HEK293 (cell line): ENCODE measurements at regions not wholly inside any gene's neighbourhood (a gene's known extent, or its start where the extent isn't known, plus 50 kb on each side); places are given as distances from the start of the nearest gene placed in this dataset.

Experiments used
- CTCF ChIA-PET: fragments of 350-600 bp; formaldehyde crosslinking; extraction: SDS; loops from one replicate; lab custom pipeline; 2021; ENCODE audit warnings: antibody characterized with exemption; lab: Yijun Ruan, JAX
- POLR2A ChIA-PET: fragments of 300-600 bp; formaldehyde crosslinking; extraction: SDS; loops from one replicate; lab custom pipeline; 2020; ENCODE audit warnings: antibody characterized with exemption, inconsistent platforms; lab: Yijun Ruan, JAX
- H3K27ac ChIP-seq: fragments of 200-500 bp; sonication (Bioruptor generic); 2 replicates; pipeline ENCODE4 v1.5.1; 2014; ENCODE audit warnings: low read depth, low read length, control low read depth, inconsistent platforms; ENCODE audit errors: extremely low read depth
- H3K36me3 ChIP-seq, 2 experiments: fragments of 200-500 bp in 1 of 2; sonication (Bioruptor generic) in 1 of 2; 1 replicate in 1 of 2; 2 replicates in 1 of 2; pipeline ENCODE4 v1.5.1; 2014 to 2017; ENCODE audit warnings: inconsistent platforms in 2 of 2, low read length in 2 of 2; ENCODE audit not compliant: control insufficient read depth in 2 of 2, insufficient read depth in 1 of 2
- H3K4me1 ChIP-seq: fragments of 200-500 bp; sonication (Bioruptor generic); 2 replicates; pipeline ENCODE4 v1.5.1; 2014; ENCODE audit warnings: mild to moderate bottlenecking, low read length, inconsistent platforms; ENCODE audit not compliant: control insufficient read depth, insufficient read depth
- H3K4me3 ChIP-seq: 2 replicates; pipeline ENCODE4 v1.5.1; 2011; ENCODE audit warnings: low read depth, mild to moderate bottlenecking, control low read depth, low read length, moderate library complexity
- H3K9me3 ChIP-seq: fragments of 200-500 bp; sonication (Bioruptor generic); 2 replicates; pipeline ENCODE4 v1.5.1; 2014; ENCODE audit warnings: low read depth, low read length, inconsistent platforms; ENCODE audit not compliant: control insufficient read depth, insufficient read depth
- FEZF1 ChIP-seq: fragments of 450-650 bp; formaldehyde crosslinking; IDR thresholded peaks from 2 replicates; pipeline ENCODE4 v1.5.1; 2016; ENCODE audit warnings: missing biosample characterization, missing genetic modification characterization
- GLI2 ChIP-seq: fragments of 450-650 bp; formaldehyde crosslinking; IDR thresholded peaks from 2 replicates; pipeline ENCODE4; 2017; ENCODE audit warnings: missing biosample characterization, missing genetic modification characterization, low read depth, borderline replicate concordance
- HOXD13 ChIP-seq: sonication (generic); formaldehyde crosslinking; IDR thresholded peaks from 2 replicates; pipeline ENCODE4 v1.8.0; 2022; ENCODE audit warnings: missing genetic modification reagents, borderline replicate concordance
- IKZF3 ChIP-seq: fragments of 450-650 bp; IDR thresholded peaks from 2 replicates; pipeline ENCODE4 v1.5.0; 2018; ENCODE audit warnings: missing biosample characterization, mild to moderate bottlenecking, missing genetic modification characterization, moderate library complexity
- MZF1 ChIP-seq: fragments of 450-650 bp; formaldehyde crosslinking; IDR thresholded peaks from 2 replicates; pipeline ENCODE4 v1.5.1; 2017; ENCODE audit warnings: missing biosample characterization, missing genetic modification characterization, borderline replicate concordance
- PRDM2 ChIP-seq: fragments of 450-650 bp; formaldehyde crosslinking; IDR thresholded peaks from 2 replicates; pipeline ENCODE4 v1.5.1; 2016; ENCODE audit warnings: missing biosample characterization, missing genetic modification characterization, borderline replicate concordance
- SP2 ChIP-seq: fragments of 450-650 bp; formaldehyde crosslinking; IDR thresholded peaks from 2 replicates; pipeline ENCODE4 v1.5.1; 2016; ENCODE audit warnings: missing biosample characterization, missing genetic modification characterization
- SP3 ChIP-seq: fragments of 450-650 bp; formaldehyde crosslinking; IDR thresholded peaks from 2 replicates; pipeline ENCODE4 v1.5.1; 2016; ENCODE audit warnings: missing biosample characterization, missing genetic modification characterization
- ZBTB10 ChIP-seq: fragments of 450-650 bp; formaldehyde crosslinking; IDR thresholded peaks from 2 replicates; pipeline ENCODE4 v1.5.1; 2016; ENCODE audit warnings: missing biosample characterization, missing genetic modification characterization
- ZBTB21 ChIP-seq: fragments of 450-650 bp; formaldehyde crosslinking; IDR thresholded peaks from 2 replicates; pipeline ENCODE4 v1.5.1; 2017; ENCODE audit warnings: missing biosample characterization, missing genetic modification characterization
- ZFP41 ChIP-seq: fragments of 450-650 bp; formaldehyde crosslinking; IDR thresholded peaks from 2 replicates; pipeline ENCODE4 v1.5.1; 2016; ENCODE audit warnings: missing biosample characterization, missing genetic modification characterization, borderline replicate concordance
- ZIC2 ChIP-seq: fragments of 450-650 bp; formaldehyde crosslinking; IDR thresholded peaks from 2 replicates; pipeline ENCODE4 v1.5.1; 2016; ENCODE audit warnings: missing biosample characterization, missing genetic modification characterization
- ZNF112 ChIP-seq: fragments of 450-650 bp; formaldehyde crosslinking; IDR thresholded peaks from 2 replicates; pipeline ENCODE4 v1.5.0; 2017; ENCODE audit warnings: missing biosample characterization, missing genetic modification characterization
- ZNF114 ChIP-seq: fragments of 450-650 bp; formaldehyde crosslinking; IDR thresholded peaks from 2 replicates; pipeline ENCODE4 v1.5.0; 2017; ENCODE audit warnings: missing biosample characterization, missing genetic modification characterization
- ZNF280D ChIP-seq: fragments of 450-650 bp; formaldehyde crosslinking; IDR thresholded peaks from 2 replicates; pipeline ENCODE4 v1.5.1; 2016; ENCODE audit warnings: missing biosample characterization, missing genetic modification characterization
- ZNF354C ChIP-seq: fragments of 450-650 bp; formaldehyde crosslinking; IDR thresholded peaks from 2 replicates; pipeline ENCODE4 v1.5.1; 2016; ENCODE audit warnings: missing biosample characterization, missing genetic modification characterization, low read depth, borderline replicate concordance
- ZNF449 ChIP-seq: fragments of 450-650 bp; formaldehyde crosslinking; IDR thresholded peaks from 2 replicates; pipeline ENCODE4 v1.5.1; 2017; ENCODE audit warnings: missing biosample characterization, mild to moderate bottlenecking, missing genetic modification characterization, moderate library complexity
- ZNF580 ChIP-seq: fragments of 450-650 bp; formaldehyde crosslinking; IDR thresholded peaks from 2 replicates; pipeline ENCODE4 v1.5.1; 2016; ENCODE audit warnings: missing biosample characterization, missing genetic modification characterization
- ZSCAN23 ChIP-seq: fragments of 450-650 bp; formaldehyde crosslinking; IDR thresholded peaks from 2 replicates; pipeline ENCODE4 v1.5.1; 2016; ENCODE audit warnings: missing biosample characterization, missing genetic modification characterization
- ZSCAN30 ChIP-seq: fragments of 450-650 bp; IDR thresholded peaks from 2 replicates; pipeline ENCODE4 v1.5.1; 2018; ENCODE audit warnings: missing biosample characterization, mild to moderate bottlenecking, missing genetic modification characterization, moderate library complexity

- TF ChIP-seq ZNF280D: no peak
- TF ChIP-seq ZSCAN23 (tag by site-specific recombination): no peak
- TF ChIP-seq IKZF3 (tag by site-specific recombination): no peak
- TF ChIP-seq ZFP41 (tag by site-specific recombination): no peak
- no peak for TF ChIP-seq ZNF112 (tag by site-specific recombination)
- TF ChIP-seq FEZF1 (tag by site-specific recombination): no peak
- no peak for TF ChIP-seq PRDM2
- TF ChIP-seq, all 188 proteins: peak for 0
Observed at GRCh38 chr11:81472646-81473045, 1261.0 kb downstream of the FAM181B start (continued).

- ChIA-PET CTCF (no interaction called here), POLR2A (no interaction called here)
- TF ChIP-seq MZF1 (tag by site-specific recombination) (no peak), ZNF354C (tag by site-specific recombination) (no peak), ZNF114 (tag by site-specific recombination) (no peak)
- Histone ChIP-seq H3K27ac (no peak overlapping the region), H3K4me3 (no peak overlapping the region), H3K4me1 (no peaks in the 10 kb centered on the region), H3K9me3 (no peaks in the 10 kb centered on the region), H3K36me3 (no peaks in the 10 kb centered on the region)
Observed at GRCh38 chr11:81470446-81470845, 1263.2 kb downstream of the FAM181B start.

GRCh38 chr11:81459766-81460306 is 1273.8 kb downstream of the FAM181B start:
- Histone ChIP-seq H3K9me3 (no peaks in the 10 kb centered on the region), H3K27ac (no peak overlapping the region), H3K4me1 (no peaks in the 10 kb centered on the region), H3K4me3 (no peak overlapping the region), H3K36me3 (no peaks in the 10 kb centered on the region)
- ChIA-PET POLR2A (no interaction called here), CTCF (interaction anchor here (0.7 kb wide), 1 partner anchor 54 kb away, joined by 3 read pairs; no protein-coding TSS in a partner anchor)
- no peak for TF ChIP-seq ZBTB21
- no peak for TF ChIP-seq ZNF449 (tag by site-specific recombination)
- TF ChIP-seq SP2 (tag by site-specific recombination): no peak
- no peak for TF ChIP-seq GLI2 (tag by site-specific recombination)
- no peak for TF ChIP-seq ZSCAN30
- no peak for TF ChIP-seq HOXD13 (CRISPR knock-in tag)
- TF ChIP-seq ZBTB10: no peak
- no peak for TF ChIP-seq ZIC2 (tag by site-specific recombination)
- TF ChIP-seq SP3 (tag by site-specific recombination): no peak
- TF ChIP-seq ZNF580 (tag by site-specific recombination): no peak
